Spleen (tissue), 11 donors: ENCODE measurements at regions not wholly inside any gene's neighbourhood (a gene's known extent, or its start where the extent isn't known, plus 50 kb on each side); places are given as distances from the start of the nearest gene placed in this dataset.

ENCODE experiments used
- DNase-seq: peaks from one replicate; pipeline ENCODE4 v3.0.0-alpha.2; 2020
- H3K27ac ChIP-seq, 8 donors: fragments of 200-600 bp; sonication (generic) in 7 of 8; 1 replicate in 4 of 8; 2 replicates in 4 of 8; pipeline versions ENCODE4 v1.5.0 to v1.8.0; 2016 to 2021; ENCODE audit warnings: inconsistent platforms in 4 of 8, mild to moderate bottlenecking in 4 of 8, moderate library complexity in 1 of 8
- H3K27me3 ChIP-seq, 7 donors: fragments of 200-600 bp; sonication (generic) in 6 of 7; replicated peaks in 1 of 7; 1 replicate in 4 of 7; 2 replicates in 3 of 7; pipeline versions ENCODE4 v1.5.0 to v1.8.0; 2016 to 2021; ENCODE audit warnings: inconsistent platforms in 3 of 7, mild to moderate bottlenecking in 1 of 7
- H3K36me3 ChIP-seq, 6 donors: fragments of 200-600 bp; sonication (generic) in 5 of 6; 1 replicate in 4 of 6; 2 replicates in 2 of 6; pipeline versions ENCODE4 v1.5.0 to v1.8.0; 2016 to 2021; ENCODE audit warnings: inconsistent platforms in 2 of 6
- H3K4me1 ChIP-seq, 6 donors: fragments of 200-600 bp; sonication (generic) in 5 of 6; 1 replicate in 3 of 6; 2 replicates in 3 of 6; pipeline versions ENCODE4 v1.5.0 to v1.8.0; 2016 to 2021; ENCODE audit warnings: inconsistent platforms in 3 of 6
- H3K4me3 ChIP-seq, 8 donors: fragments of 200-600 bp; sonication (generic) in 7 of 8; 1 replicate in 4 of 8; 2 replicates in 4 of 8; pipeline versions ENCODE4 v1.5.0 to v1.8.0; 2016 to 2021; ENCODE audit warnings: inconsistent platforms in 4 of 8, mild to moderate bottlenecking in 4 of 8, moderate library complexity in 2 of 8
- H3K9me3 ChIP-seq, 8 donors: fragments of 200-600 bp; sonication (generic) in 7 of 8; 1 replicate in 4 of 8; 2 replicates in 4 of 8; pipeline versions ENCODE4 v1.5.0 to v1.8.0; 2016 to 2021; ENCODE audit warnings: inconsistent platforms in 4 of 8
- CTCF ChIP-seq, 11 experiments: fragments of 200-600 bp in 7 of 11; fragments of 450-650 bp in 4 of 11; sonication (generic) in 4 of 11; IDR thresholded peaks in 8 of 11; conservative IDR thresholded peaks in 3 of 11; 1 replicate in 7 of 11; 2 replicates in 4 of 11; pipeline versions ENCODE4 v1.4.0 to v1.8.0; 2016 to 2021; ENCODE audit warnings: antibody characterized with exemption in 11 of 11, inconsistent platforms in 4 of 11, mild to moderate bottlenecking in 1 of 11
- POLR2A ChIP-seq, 3 donors: fragments of 450-650 bp; IDR thresholded peaks; one replicate each; pipeline ENCODE4 v1.5.1; 2017; ENCODE audit warnings: antibody characterized with exemption in 3 of 3, mild to moderate bottlenecking in 1 of 3
- POLR2AphosphoS5 ChIP-seq, 3 donors: sonication (generic); formaldehyde crosslinking; IDR thresholded peaks; one replicate each; pipeline ENCODE4 v1.5.1; 2017; ENCODE audit warnings: antibody characterized with exemption in 3 of 3
- whole genome bisulfite sequencing, 5 donors: extraction: QIAGEN DNeasy Blood & Tissue Kit in 3 of 5; methylation state at CpG; one replicate each; pipeline versions ENCODE4 v1.1.5 to v1.1.7; 2013 to 2018; 5-methylcytosine and 5-hydroxymethylcytosine counted together
- intact Hi-C: fragments of 100-400 bp; cut with DNase I; formaldehyde crosslinking; loops from one replicate; pipeline ENCODE4 v1.15.0; 2023; ENCODE audit warnings: low total_unique reads
- donor health status: healthy with polysubstance abuse.
- donor health status: DM: no; HTN: no; CAD: no; lungs with moderate emphysema.
- donor health status: DM: no; HTN: no; CAD: no.
- donor health status: Bipolar disorder and iron deficiency.
- donor health status: healthy.
- donor health status: DM: no; HTN: no; CAD: no.
- donor health status: DM: yes; HTN: yes; CAD: no.

GRCh38 chr15:53068636-53069035 is 278.5 kb upstream of the ONECUT1 start:
- intact Hi-C loops = no loop called here
- no peak for TF ChIP-seq POLR2A (IDR thresholded peaks at IDR 0.05)
- TF ChIP-seq CTCF (IDR thresholded peaks at IDR 0.05 in 8 of 11, conservative IDR thresholded peaks at IDR 0.05 in 3 of 11) = no peak
- TF ChIP-seq POLR2AphosphoS5 (IDR thresholded peaks at IDR 0.05) = no peak
- no peak for DNase-seq
- WGBS, 5 donors = 60 to 81% (median 73%) methylated on average over 4 of the region's 4 CpGs
- H3K36me3 ChIP-seq = no peaks in the 10 kb centered on the region
- H3K9me3 ChIP-seq = no peaks in the 10 kb centered on the region
- no peaks in the 10 kb centered on the region for H3K4me1 ChIP-seq
- H3K4me3 ChIP-seq = no peak overlapping the region
- H3K27me3 ChIP-seq = peaks cover 0 to 12% (median 0%) of the 10 kb centered on the region in 7 donors
- H3K27ac ChIP-seq = no peak overlapping the region

GRCh38 chr15:53059273-53060043 is 269.3 kb upstream of the ONECUT1 start:
- intact Hi-C loops = no loop called here
- Histone ChIP-seq H3K4me3 (no peak overlapping the region), H3K27me3 (no peaks in the 10 kb centered on the region), H3K9me3 (peaks cover 0 to 14% (median 0%) of the 10 kb centered on the region in 8 donors), H3K27ac (no peak overlapping the region), H3K36me3 (no peaks in the 10 kb centered on the region), H3K4me1 (no peaks in the 10 kb centered on the region)
- 82 to 85% (median 83%) methylated on average over 10 of the region's 10 CpGs for WGBS, 5 donors
- no peak for TF ChIP-seq POLR2A (IDR thresholded peaks at IDR 0.05)
- no peak for TF ChIP-seq CTCF (IDR thresholded peaks at IDR 0.05 in 8 of 11, conservative IDR thresholded peaks at IDR 0.05 in 3 of 11)
- no peak for TF ChIP-seq POLR2AphosphoS5 (IDR thresholded peaks at IDR 0.05)
- DNase-seq = no peak

GRCh38 chr15:53046153-53046790 is 256.1 kb upstream of the ONECUT1 start:
- no peaks in the 10 kb centered on the region for H3K4me1 ChIP-seq
- no peak overlapping the region for H3K4me3 ChIP-seq
- no peak for DNase-seq
- intact Hi-C loops = no loop called here
- 56 to 65% (median 61%) methylated on average over 2 of the region's 2 CpGs for WGBS, 5 donors
- TF ChIP-seq POLR2A (IDR thresholded peaks at IDR 0.05) (no peak), POLR2AphosphoS5 (IDR thresholded peaks at IDR 0.05) (no peak), CTCF (IDR thresholded peaks at IDR 0.05 in 8 of 11, conservative IDR thresholded peaks at IDR 0.05 in 3 of 11) (no peak)
- no peak overlapping the region for H3K27ac ChIP-seq
- H3K36me3 ChIP-seq = no peaks in the 10 kb centered on the region
- peaks cover 0 to 38% (median 31%) of the 10 kb centered on the region in 8 donors for H3K9me3 ChIP-seq
- peaks cover 0 to 9% (median 0%) of the 10 kb centered on the region in 7 donors for H3K27me3 ChIP-seq

- Histone ChIP-seq H3K36me3 (no peaks in the 10 kb centered on the region), H3K27ac (no peak overlapping the region), H3K4me1 (no peaks in the 10 kb centered on the region), H3K9me3 (peaks cover 0 to 14% (median 5%) of the 10 kb centered on the region in 8 donors), H3K27me3 (peaks cover 0 to 12% (median 0%) of the 10 kb centered on the region in 7 donors), H3K4me3 (no peak overlapping the region)
- DNase-seq = no peak
- no peak for TF ChIP-seq POLR2AphosphoS5 (IDR thresholded peaks at IDR 0.05)
- no peak for TF ChIP-seq CTCF (IDR thresholded peaks at IDR 0.05 in 8 of 11, conservative IDR thresholded peaks at IDR 0.05 in 3 of 11)
- no peak for TF ChIP-seq POLR2A (IDR thresholded peaks at IDR 0.05)
- 56 to 68% (median 61%) methylated on average over 6 to 7 of the region's 7 CpGs for WGBS, 5 donors
- intact Hi-C loops = no loop called here
These were observed 248.5 kb upstream of the ONECUT1 start for GRCh38 chr15:53038655-53038941.
